Left lung (tissue), 4 donors: ENCODE measurements at regions not wholly inside any gene's neighbourhood (a gene's known extent, or its start where the extent isn't known, plus 50 kb on each side); places are given as distances from the start of the nearest gene placed in this dataset.
"Not testable (repeated sequence)": the region's sequence is repeated elsewhere in the genome, so short reads cannot be mapped to it uniquely, and the experiment has no call there.

Experiments
- ATAC-seq: fragments of 200-7000 bp; cut with Tn5 transposase; one replicate; pipeline ENCODE4 v1.9.1; 2020; ENCODE audit warnings: moderate library complexity
- DNase-seq, 4 donors: peaks; one replicate each; pipeline ENCODE4 v3.0.0-alpha.2; 2013 to 2020
- H3K27ac ChIP-seq, 2 donors: fragments of 200-600 bp; sonication (generic) in 1 of 2; one replicate each; pipeline versions ENCODE4 v1.5.0 to v1.8.0; 2020 to 2021
- H3K27me3 ChIP-seq, 2 donors: fragments of 200-600 bp; sonication (generic) in 1 of 2; one replicate each; pipeline versions ENCODE4 v1.5.0 to v1.8.0; 2020 to 2021
- H3K36me3 ChIP-seq, 2 donors: fragments of 200-600 bp; sonication (generic) in 1 of 2; one replicate each; pipeline versions ENCODE4 v1.5.0 to v1.8.0; 2020 to 2021
- H3K4me1 ChIP-seq, 2 donors: fragments of 200-600 bp; one replicate each; pipeline ENCODE4 v1.8.0; 2021
- H3K4me3 ChIP-seq, 2 donors: fragments of 200-600 bp; sonication (generic) in 1 of 2; one replicate each; pipeline versions ENCODE4 v1.5.0 to v1.8.0; 2020 to 2021; ENCODE audit warnings: mild to moderate bottlenecking in 1 of 2
- H3K9me3 ChIP-seq, 2 donors: fragments of 200-600 bp; sonication (generic) in 1 of 2; one replicate each; pipeline versions ENCODE4 v1.5.0 to v1.8.0; 2020 to 2021
- intact Hi-C, 2 donors: fragments of 100-400 bp; cut with DNase I; formaldehyde crosslinking; loops; one replicate each; pipeline versions ENCODE4 v1.11.2 to v1.14.2; 2022
- TF ChIP-seq, protein P1 (sequence below), 2 donors: fragments of 200-600 bp; sonication (generic) in 1 of 2; IDR thresholded peaks; one replicate each; pipeline versions ENCODE4 v1.5.0 to v1.8.0; 2021; ENCODE audit warnings: antibody characterized with exemption in 2 of 2
- donor health status: DM: no; HTN: yes; CAD: no.
- donor health status: DM: no; HTN: no; CAD: no.

DNA sequence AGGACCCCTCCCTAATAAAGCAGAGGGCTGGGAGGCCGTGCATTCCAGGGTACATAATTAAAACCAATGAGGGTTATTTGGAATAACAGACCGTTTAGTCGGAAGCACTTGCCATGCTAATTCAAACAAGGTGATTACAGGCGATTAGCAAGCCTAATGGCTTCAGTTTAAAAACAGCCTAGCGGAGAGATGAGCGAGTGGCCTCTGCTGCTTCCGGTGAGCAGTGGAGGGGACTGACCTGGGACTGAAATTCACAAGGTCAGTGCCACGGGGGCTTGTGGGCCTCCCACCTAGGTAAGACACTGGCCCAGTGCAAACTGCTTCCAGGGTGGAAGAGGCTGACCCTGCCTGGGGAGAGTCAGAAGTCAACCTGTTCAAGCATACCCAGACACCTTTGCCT is 56.8 kb upstream of the ALX4 start:
- Histone ChIP-seq H3K27me3 (peaks cover 0 to 32% of the 10 kb centered on the region in 2 donors), H3K36me3 (no peaks in the 10 kb centered on the region), H3K4me1 (no peaks in the 10 kb centered on the region), H3K4me3 (no peak overlapping the region), H3K27ac (no peak overlapping the region), H3K9me3 (no peaks in the 10 kb centered on the region)
- intact Hi-C loops, result no loop called here
- DNase-seq, result no peak
- no peak for ATAC-seq
- TF ChIP-seq, protein P1, sequence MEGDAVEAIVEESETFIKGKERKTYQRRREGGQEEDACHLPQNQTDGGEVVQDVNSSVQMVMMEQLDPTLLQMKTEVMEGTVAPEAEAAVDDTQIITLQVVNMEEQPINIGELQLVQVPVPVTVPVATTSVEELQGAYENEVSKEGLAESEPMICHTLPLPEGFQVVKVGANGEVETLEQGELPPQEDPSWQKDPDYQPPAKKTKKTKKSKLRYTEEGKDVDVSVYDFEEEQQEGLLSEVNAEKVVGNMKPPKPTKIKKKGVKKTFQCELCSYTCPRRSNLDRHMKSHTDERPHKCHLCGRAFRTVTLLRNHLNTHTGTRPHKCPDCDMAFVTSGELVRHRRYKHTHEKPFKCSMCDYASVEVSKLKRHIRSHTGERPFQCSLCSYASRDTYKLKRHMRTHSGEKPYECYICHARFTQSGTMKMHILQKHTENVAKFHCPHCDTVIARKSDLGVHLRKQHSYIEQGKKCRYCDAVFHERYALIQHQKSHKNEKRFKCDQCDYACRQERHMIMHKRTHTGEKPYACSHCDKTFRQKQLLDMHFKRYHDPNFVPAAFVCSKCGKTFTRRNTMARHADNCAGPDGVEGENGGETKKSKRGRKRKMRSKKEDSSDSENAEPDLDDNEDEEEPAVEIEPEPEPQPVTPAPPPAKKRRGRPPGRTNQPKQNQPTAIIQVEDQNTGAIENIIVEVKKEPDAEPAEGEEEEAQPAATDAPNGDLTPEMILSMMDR (IDR thresholded peaks at IDR 0.05), result no peak

DNA sequence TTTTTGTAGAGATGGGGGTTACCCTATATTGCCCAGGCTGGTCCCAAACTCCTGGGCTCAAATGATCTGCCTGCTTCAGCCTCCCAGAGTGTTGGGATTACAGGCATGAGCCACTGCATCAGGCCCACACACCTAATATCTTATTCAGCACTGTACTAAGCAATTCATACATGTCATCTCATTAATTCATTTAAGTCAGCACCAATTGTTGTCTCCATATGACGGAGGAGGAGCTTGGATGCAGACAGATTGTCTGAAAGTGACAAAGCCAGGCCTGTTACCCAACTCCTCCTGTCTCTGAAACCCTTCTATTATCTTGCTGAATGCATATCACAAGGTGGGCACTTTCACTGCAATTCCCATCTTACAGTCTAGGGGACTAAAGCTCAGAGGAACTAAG is 57.5 kb upstream of the ALX4 start:
- H3K4me3 ChIP-seq, result no peak overlapping the region
- no peak for ATAC-seq
- intact Hi-C loops, result no loop called here

DNA sequence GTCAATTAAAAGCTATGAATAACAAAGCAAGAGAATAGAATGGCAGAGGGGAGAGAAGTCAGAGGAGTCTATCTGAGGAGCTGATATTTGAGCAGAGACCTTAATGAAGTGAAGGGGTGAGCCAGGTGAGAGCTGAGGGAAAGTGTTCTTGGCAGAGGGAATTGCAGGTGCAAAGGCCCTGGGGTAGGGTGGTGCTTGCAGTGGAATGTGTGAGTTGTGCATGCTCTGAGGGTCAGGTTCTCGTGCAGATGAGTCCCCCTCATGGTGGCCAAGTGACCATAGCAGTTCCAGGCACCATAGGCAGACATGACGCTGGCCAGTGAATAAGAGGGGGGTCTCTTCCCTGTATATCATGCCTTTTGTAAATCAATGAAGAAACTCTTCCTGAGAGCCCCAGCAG is 58.9 kb upstream of the ALX4 start:
- Histone ChIP-seq H3K27me3 (peaks cover 0 to 24% of the 10 kb centered on the region in 2 donors), H3K9me3 (no peaks in the 10 kb centered on the region), H3K4me3 (no peak overlapping the region), H3K27ac (no peak overlapping the region), H3K36me3 (no peaks in the 10 kb centered on the region), H3K4me1 (no peaks in the 10 kb centered on the region)
- TF ChIP-seq, protein P1 (IDR thresholded peaks at IDR 0.05), result no peak
- intact Hi-C loops, result no loop called here
- ATAC-seq (no peak), DNase-seq (no peak)

More for the DNA sequence above, 57.5 kb upstream of the ALX4 start:
- H3K36me3 ChIP-seq, result no peaks in the 10 kb centered on the region
- no peak for DNase-seq
- H3K27ac ChIP-seq, result no peak overlapping the region
- peaks cover 0 to 25% of the 10 kb centered on the region in 2 donors for H3K27me3 ChIP-seq
- no peaks in the 10 kb centered on the region for H3K9me3 ChIP-seq
- no peaks in the 10 kb centered on the region for H3K4me1 ChIP-seq
- TF ChIP-seq, protein P1 (IDR thresholded peaks at IDR 0.05), result no peak

DNA sequence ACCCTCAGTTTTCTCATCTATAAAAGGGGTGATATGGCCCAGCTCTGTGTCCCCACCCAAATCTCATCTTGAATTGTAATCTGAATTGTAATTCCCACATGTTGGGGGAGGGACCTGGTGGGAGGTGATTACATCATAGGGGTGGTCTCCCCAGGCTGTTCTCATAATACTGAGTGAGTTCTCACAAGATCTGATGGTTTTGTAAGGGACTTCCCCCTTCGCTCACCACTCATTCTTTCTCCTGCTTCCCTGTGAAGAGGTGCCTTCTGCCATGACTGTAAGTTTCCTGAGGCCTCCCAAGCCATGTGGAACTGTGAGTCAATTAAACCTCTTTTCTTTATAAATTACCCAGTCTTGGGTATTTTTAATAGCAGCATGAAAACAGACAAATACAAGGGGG is 61.1 kb upstream of the ALX4 start:
- H3K27ac ChIP-seq, DNase-seq, H3K27me3 ChIP-seq, H3K36me3 ChIP-seq, H3K4me1 ChIP-seq, H3K9me3 ChIP-seq, ATAC-seq, H3K4me3 ChIP-seq, intact Hi-C loops: not testable (repeated sequence)

DNA sequence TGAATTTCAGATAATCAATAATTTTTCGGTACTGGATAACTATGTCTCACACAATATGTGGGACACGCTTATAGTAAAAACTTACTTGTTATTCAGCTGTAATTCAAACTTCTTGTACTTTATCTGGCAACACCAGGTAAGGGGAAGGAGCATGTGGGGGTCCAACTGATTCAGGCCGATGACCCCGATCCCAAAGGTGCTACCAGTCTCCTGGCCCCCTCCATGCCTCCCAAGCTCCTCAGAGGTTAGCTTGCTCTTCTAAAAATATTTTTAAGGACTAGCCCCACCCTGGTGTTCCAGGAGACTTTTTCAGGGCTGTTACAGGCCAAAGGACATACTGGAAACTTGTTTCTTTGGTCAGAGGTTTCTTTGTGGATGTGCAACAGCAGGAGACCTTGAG is 61.8 kb upstream of the ALX4 start:
- no peak for ATAC-seq
- peaks cover 0 to 2% of the 10 kb centered on the region in 2 donors for H3K27me3 ChIP-seq
- no peak for DNase-seq

DNA sequence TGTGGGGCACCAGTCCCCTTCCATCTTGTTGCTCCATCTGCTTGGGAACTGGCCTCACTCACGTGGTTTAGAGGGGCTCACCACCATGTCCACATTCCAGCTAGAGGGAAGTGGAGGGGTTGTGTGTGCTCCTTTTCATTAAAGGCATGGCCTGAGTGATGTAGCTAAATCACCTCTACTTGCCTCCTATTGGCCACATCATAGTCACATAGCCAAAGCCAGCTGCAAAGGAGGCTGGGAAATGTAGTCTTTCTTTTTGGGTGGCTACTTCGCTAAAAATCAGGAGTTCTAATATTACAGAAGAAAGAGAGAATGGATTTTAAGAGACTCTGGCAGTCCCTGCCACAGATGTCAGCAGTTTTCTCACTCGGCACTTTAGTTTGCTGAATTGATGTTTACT is 63.0 kb upstream of the ALX4 start:
- no peak overlapping the region for H3K27ac ChIP-seq
- no peak for DNase-seq
- H3K4me1 ChIP-seq, result no peaks in the 10 kb centered on the region
- intact Hi-C loops, result no loop called here
- TF ChIP-seq, protein P1 (IDR thresholded peaks at IDR 0.05), result no peak
- H3K4me3 ChIP-seq, result no peak overlapping the region
- ATAC-seq, result no peak
- no peaks in the 10 kb centered on the region for H3K9me3 ChIP-seq
- H3K27me3 ChIP-seq, result no peaks in the 10 kb centered on the region
- no peaks in the 10 kb centered on the region for H3K36me3 ChIP-seq

More for the DNA sequence above, 61.8 kb upstream of the ALX4 start:
- no peak overlapping the region for H3K4me3 ChIP-seq
- no peak overlapping the region for H3K27ac ChIP-seq
- no peaks in the 10 kb centered on the region for H3K4me1 ChIP-seq
- H3K9me3 ChIP-seq, result no peaks in the 10 kb centered on the region
- intact Hi-C loops, result no loop called here
- TF ChIP-seq, protein P1 (IDR thresholded peaks at IDR 0.05), result no peak
- no peaks in the 10 kb centered on the region for H3K36me3 ChIP-seq
